GM19025 (cell line): ENCODE measurements at regions not wholly inside any gene's neighbourhood (a gene's known extent, or its start where the extent isn't known, plus 50 kb on each side); places are given as distances from the start of the nearest gene placed in this dataset.

Source experiments
- ATAC-seq: cut with Tn5 transposase; IDR thresholded peaks from one replicate; pipeline ENCODE4 v1.9.1; 2021; ENCODE audit warnings: mild to moderate bottlenecking, low read depth, moderate library complexity; ENCODE audit not compliant: unreplicated experiment

DNA sequence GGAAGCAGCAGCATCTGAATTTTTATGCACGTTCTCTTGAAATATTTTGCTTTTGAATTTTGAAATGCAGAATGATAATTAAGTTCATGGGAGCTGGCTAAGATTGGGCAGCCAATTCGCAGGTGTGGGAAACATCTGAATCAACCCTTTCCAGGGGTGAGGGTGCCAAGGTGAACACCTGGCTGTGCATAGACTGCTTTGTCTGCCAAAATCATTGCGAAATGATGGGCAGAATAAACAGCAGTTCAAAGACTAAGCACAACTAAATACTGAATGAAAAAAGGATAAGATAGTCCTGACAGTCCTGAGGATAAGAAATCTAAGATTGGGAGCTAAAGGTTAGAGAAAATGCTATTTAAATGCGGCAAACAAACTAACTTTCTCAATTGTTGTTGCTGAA lies 813.3 kb upstream of the RAG2 start:
- ATAC-seq, result no peak

DNA sequence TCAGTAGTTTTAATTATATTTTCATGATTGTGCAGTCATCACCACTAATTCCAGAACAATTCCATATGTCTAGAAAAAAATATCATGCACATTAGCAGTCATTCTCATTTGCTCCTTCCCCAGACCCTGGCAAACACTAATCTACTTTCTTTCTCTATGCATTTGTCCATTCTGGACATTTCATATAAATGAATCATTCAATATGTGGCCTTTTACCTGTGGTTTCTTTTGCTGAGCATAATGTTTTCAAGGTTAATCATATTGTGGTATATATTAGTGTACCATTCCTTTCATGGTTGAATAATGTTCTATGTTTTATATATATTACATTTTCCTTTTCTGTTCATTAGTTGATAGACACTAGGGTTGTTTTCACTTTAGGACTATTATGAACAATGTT lies 811.1 kb upstream of the RAG2 start:
- no peak for ATAC-seq

DNA sequence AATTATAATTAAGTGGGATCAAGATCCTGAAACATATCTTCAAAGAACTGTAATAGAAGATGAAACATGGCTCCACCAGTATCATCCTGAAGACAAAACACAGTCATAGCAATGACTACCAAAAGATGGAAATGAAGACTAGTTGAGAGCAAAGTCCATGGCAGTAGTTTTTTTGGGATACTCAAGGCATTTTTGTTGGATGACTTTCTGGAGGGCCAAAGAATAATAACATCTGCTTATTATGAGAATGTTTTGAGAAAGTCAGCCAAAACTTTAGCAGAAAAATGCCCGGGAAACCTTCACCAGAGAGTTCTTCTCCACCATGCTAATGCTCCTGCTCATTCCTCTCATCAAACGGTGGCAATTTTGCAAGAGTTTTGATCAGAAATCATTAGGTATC lies 809.4 kb upstream of the RAG2 start:
- no peak for ATAC-seq

DNA sequence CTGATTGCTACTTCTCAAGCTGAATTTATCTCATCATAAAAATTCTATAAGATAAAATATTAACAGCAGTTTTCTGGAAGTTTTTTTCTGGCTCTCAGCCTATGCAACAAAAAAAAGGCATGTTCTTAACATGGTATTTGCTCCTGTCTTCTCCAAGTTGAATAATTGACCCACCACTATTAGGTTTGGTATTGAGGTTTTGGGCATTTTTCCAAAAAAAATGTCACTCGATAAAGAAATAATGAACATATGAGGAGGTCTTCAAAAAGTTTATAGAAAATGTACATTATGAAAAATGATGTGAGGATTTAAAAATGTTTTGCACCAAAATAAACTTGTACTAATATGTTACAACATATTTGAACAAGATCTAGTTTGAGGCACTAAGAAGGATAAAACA lies 808.6 kb upstream of the RAG2 start:
- ATAC-seq, result no peak

DNA sequence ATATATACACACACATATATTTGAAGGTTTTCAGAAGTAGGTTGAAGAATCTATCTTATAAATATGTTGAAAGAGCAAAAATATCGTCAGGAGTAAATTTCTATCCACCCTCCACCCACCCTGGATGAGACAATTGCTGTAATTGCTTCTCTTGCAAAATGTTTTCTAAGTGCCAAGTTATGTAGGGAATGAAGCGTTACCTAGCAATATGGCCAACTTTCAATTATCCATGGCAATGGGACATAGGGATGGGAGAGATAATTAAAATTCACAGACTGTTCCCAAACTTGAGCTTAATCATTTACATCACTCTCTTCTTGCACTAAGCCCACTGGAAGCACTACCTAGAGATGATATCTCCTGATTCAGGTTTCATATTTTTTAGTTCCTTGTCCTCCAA lies 806.2 kb upstream of the RAG2 start:
- no peak for ATAC-seq

DNA sequence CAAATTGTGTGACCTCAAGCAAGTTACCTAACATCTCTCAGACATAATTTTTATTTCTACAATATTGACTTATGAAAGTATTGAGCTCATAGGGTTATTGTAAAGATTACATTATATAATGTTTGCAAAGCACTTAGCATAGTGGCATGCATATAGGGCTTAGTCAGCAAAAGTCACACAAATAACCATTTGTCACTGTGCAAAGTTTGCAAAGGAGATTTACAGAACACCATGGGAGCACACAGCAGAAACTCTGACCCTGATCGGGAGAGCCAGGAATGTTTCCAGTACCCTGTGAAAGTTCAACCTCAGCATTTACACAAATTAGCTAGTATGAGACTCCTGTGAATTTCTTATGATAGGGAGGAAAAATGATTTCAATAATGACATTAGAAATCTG lies 804.6 kb upstream of the RAG2 start:
- ATAC-seq, result no peak

DNA sequence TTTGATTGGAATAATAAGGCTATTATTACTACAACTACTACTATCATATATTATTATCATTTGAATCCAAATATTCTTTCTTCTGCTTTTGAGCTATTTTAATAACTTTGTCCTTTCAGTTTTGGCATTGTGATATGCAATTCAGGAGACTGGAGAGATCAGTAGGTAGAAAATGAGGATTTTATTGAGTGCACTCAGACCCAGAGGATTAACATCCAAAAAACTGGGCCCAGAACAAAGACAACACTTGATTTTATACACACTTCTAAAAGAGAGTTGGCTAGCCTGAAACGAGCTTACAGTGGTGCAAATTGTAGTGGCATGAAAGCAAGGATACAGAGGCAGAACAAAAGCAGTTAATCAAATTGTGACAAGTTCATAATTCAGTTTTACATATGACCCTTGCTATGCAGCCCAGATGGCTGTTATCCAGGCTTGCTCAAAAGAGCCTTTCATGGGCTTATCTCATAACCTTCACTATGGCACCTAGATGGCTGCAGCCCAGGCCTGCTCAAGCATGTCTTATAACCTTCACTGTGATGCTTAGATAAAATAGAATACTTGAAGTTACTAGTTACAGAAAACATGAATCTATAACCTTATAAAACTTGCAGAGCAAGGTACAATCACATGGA lies 796.3 kb upstream of the RAG2 start:
- no peak for ATAC-seq

DNA sequence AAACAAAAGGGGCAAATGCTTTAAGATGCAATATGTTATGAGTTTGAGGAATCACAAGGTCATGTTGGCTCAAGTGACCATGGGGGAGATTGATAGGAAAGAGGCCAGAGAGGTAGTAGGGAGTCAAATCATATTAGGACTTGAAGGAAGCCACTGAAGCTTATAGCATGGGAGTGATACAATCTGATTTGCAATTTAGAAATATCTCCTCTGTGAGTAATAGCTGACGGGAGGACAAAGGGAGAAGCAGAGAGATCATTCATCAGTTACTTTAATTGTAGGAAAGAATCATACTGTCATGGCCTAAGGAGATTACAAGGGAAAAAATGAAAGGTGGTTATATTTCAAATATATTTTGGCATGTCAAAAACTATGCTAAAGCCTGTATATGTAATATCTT lies 793.6 kb upstream of the RAG2 start:
- no peak for ATAC-seq

DNA sequence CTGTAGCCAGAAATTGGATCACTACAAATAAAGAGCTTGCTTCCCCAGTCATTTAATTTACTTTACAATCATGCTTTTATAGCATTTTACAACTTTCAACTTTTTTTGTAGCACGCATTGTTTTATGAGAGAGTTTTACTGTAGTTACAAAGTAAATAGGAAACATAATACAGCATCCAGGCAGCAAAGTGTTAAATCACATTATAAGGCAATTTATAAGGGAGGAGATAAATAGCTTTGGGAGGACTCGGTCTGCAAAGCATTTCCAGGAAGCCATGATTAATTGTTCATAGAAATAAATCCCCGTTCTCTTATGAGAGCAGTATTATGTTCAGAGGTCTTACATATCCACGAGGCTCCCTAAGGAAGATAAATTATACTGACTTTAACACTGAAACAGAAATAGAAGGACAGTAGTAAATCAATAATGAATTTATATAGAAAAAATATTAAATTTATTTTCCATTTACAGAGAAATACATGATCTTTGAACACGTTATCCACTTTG lies 792.6 kb upstream of the RAG2 start:
- ATAC-seq, result no peak

DNA sequence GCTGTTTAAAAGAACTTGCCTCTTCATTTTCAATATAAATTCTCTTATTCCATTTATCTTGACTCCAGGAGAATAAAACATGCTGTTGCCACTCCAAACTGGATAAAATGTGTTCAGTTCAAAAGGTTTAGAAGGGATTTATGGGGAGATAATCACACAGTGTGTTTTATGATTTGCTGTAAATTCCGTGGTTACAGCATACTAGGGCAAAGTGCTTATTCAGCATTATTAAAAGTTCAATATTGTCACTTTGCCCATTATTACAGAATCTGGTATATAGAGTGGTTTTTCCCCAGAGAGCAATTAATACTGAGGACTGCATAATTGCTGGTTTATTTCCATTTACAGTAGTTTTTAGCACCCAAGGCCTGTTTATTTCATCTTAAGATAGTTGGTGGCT lies 780.9 kb upstream of the RAG2 start:
- no peak for ATAC-seq

DNA sequence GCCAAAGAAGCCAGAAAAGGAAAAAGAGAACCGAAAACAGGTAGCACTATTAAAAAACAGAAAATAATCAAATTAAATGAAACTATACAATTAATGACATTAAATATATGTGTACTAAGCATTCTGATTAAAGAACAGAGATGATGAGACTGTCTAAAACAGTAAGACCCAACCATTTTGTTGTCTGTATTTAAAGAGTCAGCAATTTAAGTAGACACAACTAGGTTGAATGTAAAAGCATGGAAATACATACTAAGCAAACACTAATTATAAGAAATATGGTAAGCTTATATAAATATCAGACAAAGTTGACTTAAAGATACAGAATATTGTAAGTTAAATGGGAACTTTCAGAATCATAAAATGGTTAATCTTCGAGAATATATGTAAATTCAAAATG lies 774.6 kb upstream of the RAG2 start:
- ATAC-seq, result no peak

DNA sequence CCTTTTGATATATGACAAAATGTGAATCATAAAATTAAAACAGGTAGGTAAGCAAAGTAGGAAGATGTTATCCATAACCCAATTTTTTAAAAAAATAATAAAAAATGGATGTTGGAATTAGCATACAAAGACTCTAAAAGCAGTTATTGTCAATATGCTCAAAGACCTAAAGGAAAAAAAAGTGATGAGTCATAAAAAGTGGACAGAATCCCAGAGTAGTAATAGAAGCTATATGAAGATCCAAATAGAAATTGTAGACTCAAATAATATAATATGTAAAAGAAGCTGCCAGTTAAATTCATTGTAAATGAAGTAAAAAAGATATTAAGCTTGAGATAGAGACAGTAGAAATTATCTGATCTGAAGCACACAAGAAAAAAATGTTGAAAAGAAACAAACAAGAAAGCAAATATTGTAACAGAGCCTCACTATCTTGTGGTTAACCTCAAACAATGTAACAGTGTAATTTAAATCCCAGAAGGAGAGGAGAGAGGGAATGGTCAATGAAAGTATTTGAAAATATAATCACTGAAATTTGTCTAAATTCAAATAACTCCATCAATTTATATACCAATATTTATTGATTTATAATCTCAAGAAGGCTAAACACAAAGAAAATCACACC lies 773.4 kb upstream of the RAG2 start:
- ATAC-seq, result no peak

DNA sequence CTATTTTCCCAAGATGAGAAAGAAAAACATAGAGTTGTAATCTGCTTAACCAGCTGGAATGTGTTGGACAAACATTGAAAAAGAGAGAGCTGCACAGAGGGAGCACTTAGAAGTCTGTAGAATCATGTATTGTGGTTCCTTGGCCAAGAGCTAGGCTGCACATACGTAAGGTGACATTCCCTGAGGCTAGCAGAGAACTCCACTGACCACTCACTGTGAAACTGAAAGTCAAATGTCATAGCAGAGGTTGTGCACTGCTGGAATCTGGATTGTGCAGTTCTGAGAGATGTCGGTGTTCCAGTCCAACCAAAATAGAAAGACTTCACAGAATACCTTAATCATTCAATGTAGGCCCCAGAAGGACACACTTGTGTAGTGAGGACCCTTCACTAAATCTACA lies 772.8 kb upstream of the RAG2 start:
- no peak for ATAC-seq

DNA sequence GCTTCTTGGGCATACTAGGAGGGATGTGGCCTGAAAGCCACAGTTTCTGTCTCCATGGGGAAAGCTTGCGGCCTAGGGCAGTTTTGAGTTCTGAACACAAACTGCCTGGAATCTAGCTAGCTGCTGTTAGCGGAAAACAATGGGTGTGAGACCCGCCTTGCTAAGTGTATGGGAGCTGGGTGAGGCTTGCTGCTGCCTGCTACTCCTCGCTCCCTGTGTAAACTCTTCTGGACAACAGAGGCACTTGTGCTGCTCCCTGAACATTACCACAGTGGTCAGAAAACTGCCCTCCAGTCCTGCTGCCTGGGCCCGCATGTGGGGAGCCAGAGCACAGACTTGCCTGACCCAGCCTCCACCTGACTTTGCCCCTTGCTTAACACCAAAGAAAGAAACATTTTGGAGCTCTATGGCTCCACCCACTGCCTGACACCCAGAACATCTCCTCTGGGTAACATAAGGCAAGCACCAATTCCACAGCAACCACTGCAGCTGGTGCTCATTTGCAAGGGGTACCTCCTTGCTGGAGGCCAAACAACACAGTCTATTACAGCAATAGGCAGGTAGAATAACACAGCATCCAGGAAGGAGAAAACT lies 766.3 kb upstream of the RAG2 start:
- ATAC-seq, result no peak

DNA sequence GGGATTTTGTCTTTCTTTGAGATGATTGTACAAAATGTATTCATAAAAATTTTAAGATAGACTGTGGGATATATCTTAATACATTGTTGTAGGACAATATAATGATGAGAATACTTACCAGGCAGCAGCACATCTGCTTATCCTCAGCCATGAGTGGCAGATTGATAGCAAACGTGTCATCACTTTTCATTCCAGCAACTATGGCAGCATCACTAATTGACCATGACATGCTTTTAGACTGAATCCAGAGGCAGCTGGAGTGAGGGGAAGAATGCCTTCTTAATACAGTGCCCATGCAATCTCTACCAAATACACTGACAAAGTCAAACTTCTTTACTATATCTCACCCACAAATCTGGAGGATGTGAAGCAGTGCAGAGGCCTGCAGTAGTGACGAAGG lies 755.2 kb upstream of the RAG2 start:
- no peak for ATAC-seq

DNA sequence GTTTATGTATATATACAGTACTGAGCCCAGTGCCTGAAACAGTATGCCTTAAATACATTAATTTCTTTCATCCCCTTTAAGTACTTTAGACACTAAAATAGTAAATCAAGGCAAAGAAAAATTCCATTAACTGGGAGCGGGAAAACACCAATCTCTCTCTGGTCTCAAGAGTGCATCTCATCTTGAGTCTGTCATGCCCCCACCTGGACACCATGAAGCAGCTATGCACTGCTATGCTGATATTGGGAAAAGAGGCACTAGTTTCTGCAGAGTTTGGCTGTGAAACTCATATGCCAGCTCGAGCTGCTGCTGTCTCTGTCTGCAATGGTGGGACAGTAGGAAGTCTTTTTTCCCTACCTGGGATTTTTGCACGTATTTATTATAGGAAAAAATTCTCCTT lies 754.4 kb upstream of the RAG2 start:
- ATAC-seq, result no peak

DNA sequence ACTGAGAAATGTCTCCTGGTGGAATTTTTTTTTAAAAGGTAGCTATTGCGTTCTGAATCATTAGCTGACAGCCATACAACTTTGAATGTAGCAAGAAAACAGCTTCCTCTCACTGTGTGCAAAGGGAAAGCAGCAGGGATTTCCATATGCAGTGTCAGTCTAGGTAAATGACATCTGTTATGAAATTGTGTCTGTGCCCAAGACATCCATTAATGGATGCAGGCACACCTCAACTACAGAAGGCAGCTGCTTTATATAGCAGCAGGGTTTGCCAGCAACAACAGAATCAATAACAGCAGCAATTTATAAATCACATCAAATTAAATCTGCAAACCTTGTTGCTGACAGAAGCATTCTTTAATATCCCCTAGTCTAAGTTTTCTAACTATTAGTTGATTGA lies 745.3 kb upstream of the RAG2 start:
- ATAC-seq, result no peak

DNA sequence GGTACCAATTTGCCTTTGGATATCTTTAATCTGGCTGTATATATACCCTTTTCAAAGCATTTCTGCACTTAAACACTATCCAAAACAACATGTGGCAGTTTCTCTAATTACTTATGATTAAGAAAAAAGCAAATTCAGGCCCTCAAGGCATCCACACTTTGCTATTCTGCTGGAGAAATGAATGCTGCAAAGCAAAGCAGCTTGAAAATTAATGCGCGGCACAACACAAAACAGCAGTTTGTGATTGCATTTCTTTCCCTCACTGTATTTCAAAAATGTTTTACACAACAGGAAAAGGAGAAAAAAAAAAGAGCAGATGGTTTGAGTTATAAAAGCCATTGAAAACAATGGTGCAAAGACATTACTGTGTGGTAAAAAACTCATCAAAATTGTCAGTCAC lies 738.4 kb upstream of the RAG2 start:
- no peak for ATAC-seq

DNA sequence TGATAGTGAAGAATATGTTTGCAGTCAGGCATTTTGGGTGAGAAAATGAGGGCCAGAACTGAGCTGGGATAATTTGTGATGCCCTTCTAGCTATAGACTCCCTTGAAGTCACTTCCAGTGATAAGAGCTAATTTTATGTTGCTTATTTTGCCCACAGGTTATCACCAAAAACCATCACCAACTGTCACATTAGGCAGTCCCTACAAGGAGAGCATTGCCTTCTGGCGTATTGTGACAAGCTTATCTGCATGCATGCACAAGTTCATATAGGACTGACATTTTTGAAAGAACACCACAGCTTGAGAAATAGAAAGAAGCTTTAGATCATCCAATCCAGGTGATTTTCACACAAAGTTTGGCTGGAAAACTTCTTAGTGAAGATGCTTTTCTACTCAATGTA lies 735.3 kb upstream of the RAG2 start:
- ATAC-seq, result no peak

DNA sequence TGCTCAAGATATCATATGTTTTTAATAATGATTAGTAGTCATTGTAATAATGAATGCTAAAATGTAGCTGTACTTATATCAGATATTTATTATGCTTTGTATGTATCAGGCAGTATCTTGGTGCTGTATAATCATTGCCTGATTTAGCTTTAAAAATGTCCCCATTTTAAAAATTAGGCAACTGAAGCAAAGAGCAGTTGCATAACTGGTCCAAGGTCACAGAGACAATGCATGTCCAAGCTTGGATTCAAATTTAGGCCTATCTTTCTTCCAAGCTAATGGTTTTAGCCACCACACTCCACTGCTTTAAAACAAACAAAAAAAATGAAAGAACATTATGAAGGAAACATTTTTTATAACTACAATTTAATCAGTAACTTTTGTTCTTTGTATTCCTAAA lies 725.8 kb upstream of the RAG2 start:
- no peak for ATAC-seq

DNA sequence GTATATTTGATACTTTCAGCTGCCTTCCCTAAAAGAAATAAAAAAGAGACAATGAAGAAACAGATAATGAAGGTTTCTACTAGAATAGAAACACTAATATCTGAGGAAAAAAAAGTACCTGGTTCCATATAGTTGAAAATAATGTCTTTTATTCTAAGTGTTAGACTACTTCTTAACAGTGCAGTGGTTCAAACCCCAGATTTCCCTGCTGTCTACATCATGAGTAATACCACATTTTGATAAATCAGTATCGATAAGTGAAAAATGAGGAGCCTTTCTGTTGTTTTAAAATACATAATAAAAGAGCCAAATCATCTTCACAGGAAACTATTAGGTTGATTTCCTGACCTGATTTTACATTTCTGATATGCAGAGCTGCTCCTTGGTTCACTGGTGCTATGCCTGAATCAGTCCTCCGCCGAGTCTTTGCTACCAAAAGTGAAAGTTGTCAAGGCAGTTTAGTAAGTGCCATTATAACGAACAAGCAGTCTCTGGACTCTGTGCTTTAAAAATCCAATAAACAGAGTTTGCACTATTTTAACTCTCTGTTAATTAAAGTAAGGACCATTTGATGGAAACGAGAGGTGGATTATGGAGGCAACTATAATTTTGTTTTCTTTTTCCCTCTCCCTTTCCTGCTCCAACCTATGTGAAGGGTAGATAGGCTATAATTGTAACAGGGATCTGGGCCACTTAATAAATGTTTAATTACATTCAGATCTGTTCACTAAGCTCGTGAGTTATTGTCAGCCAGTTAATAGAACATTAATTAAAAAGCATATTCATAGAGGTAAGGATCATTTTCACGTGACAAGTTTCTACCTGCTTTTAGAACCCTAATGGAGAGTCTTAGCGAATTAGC lies 724.5 kb upstream of the RAG2 start:
- no peak for ATAC-seq
